Hematopoietic multipotent progenitor cell (in vitro differentiated cells): ENCODE measurements at regions not wholly inside any gene's neighbourhood (a gene's known extent, or its start where the extent isn't known, plus 50 kb on each side); places are given as distances from the start of the nearest gene placed in this dataset. TPM values are rescaled to one million over a fixed set of nuclear protein-coding genes. Genes with fewer than 3 reads are reported as not detected.
"Not testable (repeated sequence)": the region's sequence is repeated elsewhere in the genome, so short reads cannot be mapped to it uniquely, and the experiment has no call there.

Experiments used
- DNase-seq, 3 donors: peaks; one replicate each; pipeline ENCODE4 v3.0.0-alpha.2; 2011 to 2015; ENCODE audit warnings: low read depth in 2 of 3, low spot score in 2 of 3
- small RNA-seq: library from RNA; depleted of rRNA; stranded (forward); fragments of <200 nt; gene quantifications from one replicate; pipeline ENCODE3, GENCODE V24; 2012

DNA sequence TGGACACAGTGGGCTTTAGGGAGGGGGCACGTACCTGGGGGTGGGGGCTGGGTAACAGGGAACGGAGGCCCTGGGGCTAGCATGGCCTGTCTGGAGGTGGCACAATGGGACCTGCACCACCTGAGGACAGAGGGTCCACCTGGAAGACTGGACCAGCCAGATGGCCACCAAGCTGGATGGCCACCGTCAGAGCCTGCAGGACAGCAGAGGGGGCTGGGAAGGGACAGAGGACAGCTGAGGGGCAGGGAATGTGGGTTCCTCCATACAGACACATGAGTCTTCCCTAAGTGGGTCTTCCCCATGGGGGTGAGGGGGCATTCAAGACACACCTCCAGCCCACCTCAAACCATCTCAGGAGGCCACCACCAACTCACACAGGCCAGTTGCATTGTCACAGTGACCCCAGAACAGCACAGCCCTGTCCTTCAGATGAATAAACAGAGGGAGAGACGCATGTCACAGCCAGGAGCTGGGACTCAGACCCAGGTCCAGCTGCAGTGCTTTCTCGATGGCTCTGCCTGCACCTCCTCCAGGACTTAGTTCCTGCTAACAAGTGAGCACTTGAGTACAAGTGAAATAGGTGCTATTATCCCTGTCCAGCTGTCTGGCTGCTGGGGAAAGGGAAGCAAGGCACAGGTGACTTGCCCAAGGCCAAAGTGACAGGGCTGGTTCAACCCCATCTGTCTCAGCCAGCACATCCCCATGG lies 52.4 kb upstream of the CSPG4 start:
- DNase-seq: not testable (repeated sequence)

DNA sequence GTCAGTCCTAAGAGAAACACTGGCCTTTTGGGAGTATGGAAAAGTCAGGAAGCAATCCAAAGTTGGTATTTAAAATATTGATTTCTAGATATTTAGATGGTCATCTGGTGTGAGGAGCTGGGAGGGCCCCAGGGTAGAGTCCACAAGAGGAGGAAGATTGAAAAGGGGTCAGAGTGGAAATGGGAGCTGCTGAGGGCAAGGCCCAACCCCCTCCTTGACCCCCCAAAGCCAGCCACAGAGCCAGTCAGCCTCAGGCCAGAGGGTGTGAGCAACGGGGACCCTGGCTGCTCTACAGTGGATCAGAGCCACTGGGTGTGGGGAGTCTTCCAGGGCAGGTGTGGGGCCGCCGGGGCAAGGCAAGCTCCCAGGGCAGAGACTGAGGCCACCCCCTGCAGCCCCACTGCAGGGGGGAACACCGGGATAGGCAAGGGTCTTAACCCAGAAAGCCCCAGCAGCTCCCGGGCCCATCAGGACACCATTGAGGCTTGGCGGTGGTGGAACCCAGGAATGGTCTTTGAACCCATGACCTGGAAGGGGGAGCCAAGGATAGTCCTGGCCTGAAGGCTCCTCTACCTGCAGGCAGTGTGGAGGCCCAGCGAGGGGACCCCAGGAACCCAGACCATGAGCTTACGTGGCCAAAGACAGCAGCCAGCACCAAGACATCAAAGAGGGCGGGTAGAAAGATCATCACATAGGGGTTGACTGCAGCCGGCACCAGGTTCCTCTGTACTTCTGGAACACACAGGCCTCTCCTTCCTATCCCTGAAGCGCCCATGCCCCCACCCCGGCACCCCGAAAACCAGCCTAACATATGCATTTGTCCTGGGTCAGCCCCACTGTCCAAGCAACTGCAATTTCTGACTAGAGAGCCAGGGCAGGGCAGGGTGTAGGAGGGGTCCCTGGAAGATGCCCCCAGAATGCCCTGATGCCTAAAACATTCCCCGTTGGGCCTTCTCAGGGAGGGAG lies 51.3 kb upstream of the CSPG4 start:
- DNase-seq: not testable (repeated sequence)

DNA sequence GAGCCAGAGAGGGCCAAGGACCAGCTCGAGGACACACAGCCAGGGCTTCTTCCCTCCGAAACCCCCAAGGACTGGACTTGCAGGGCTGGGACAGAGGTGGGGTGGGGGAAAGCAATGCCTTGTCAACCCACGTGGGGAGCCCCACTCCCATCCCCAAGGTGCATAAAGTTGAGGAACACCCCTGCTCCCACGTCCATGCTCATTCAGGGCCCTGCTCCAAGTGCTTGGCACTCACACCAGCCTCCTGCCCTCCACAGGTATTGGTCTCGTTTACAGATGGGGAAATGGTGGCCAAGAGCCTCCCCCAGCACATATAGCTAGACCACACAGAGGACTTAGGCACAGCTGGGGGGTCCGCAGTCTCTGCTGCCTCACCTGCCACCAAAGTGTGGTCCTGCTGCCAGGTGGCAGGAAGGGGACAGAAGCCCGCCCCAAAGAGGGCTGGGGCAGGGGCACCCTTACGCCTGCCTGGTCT lies 50.5 kb upstream of the CSPG4 start:
- no peak for DNase-seq

Small RNA genes in the stretch of these regions (small RNA-seq; reads per million reads assigned to genes)
- not detected for gene RN7SL319P
